CD14-positive monocyte (primary cell): ENCODE measurements at regions not wholly inside any gene's neighbourhood (a gene's known extent, or its start where the extent isn't known, plus 50 kb on each side); places are given as distances from the start of the nearest gene placed in this dataset.

Experiments
- DNase-seq, 3 donors: peaks; one replicate each; pipeline ENCODE4 v3.0.0-alpha.2; 2011 to 2022
- H2AFZ ChIP-seq: 2 replicates; pipeline ENCODE4 v1.6.0; 2012; ENCODE audit warnings: mild to moderate bottlenecking, low read depth, low read length, inconsistent platforms; ENCODE audit not compliant: insufficient read depth, poor library complexity, severe bottlenecking
- H3K27ac ChIP-seq, 2 donors: 1 replicate in 1 of 2; 2 replicates in 1 of 2; pipeline ENCODE4 v1.5.1; 2012 to 2013; ENCODE audit warnings: low read length in 2 of 2, control low read depth in 1 of 2, inconsistent platforms in 1 of 2, low read depth in 1 of 2, mild to moderate bottlenecking in 1 of 2
- H3K27me3 ChIP-seq, 2 donors: one replicate each; pipeline versions ENCODE4 v1.6.0 to v1.6.1; 2011 to 2013; ENCODE audit warnings: low read length in 2 of 2; ENCODE audit not compliant: control insufficient read depth in 2 of 2, insufficient read depth in 2 of 2
- H3K36me3 ChIP-seq, 2 donors: replicated peaks in 1 of 2; 1 replicate in 1 of 2; 2 replicates in 1 of 2; pipeline versions ENCODE4 v1.5.1 to v1.6.1; 2012 to 2013; ENCODE audit warnings: low read length in 2 of 2, control low read depth in 1 of 2, inconsistent platforms in 1 of 2, mild to moderate bottlenecking in 1 of 2; ENCODE audit not compliant: insufficient read depth in 2 of 2, control insufficient read depth in 1 of 2
- H3K4me1 ChIP-seq, 2 donors: 1 replicate in 1 of 2; 2 replicates in 1 of 2; pipeline versions ENCODE4 v1.5.1 to v1.6.1; 2012 to 2013; ENCODE audit warnings: low read length in 2 of 2, control low read depth in 1 of 2, inconsistent platforms in 1 of 2, mild to moderate bottlenecking in 1 of 2, moderate library complexity in 1 of 2; ENCODE audit not compliant: insufficient read depth in 2 of 2, control insufficient read depth in 1 of 2
- H3K4me2 ChIP-seq: replicated peaks from 2 replicates; pipeline ENCODE3; 2012; ENCODE audit warnings: low read length, moderate library complexity, mild to moderate bottlenecking; ENCODE audit not compliant: poor library complexity, severe bottlenecking; ENCODE audit errors: extremely low read depth
- H3K4me3 ChIP-seq, 3 experiments: fragments of 200-600 bp in 1 of 3; sonication (generic) in 1 of 3; replicated peaks in 1 of 3; 1 replicate in 2 of 3; 2 replicates in 1 of 3; pipeline ENCODE4 v1.5.1; 2011 to 2013; ENCODE audit warnings: low read length in 3 of 3, mild to moderate bottlenecking in 3 of 3, control low read depth in 2 of 3, low read depth in 2 of 3, inconsistent platforms in 1 of 3, moderate library complexity in 1 of 3
- H3K79me2 ChIP-seq: 2 replicates; pipeline ENCODE4 v1.6.0; 2012; ENCODE audit warnings: mild to moderate bottlenecking, control low read depth, inconsistent platforms, low read length, moderate library complexity; ENCODE audit not compliant: insufficient read depth
- H3K9ac ChIP-seq: 2 replicates; pipeline ENCODE4 v1.6.0; 2017; ENCODE audit warnings: low read length, mild to moderate bottlenecking; ENCODE audit not compliant: insufficient read depth, poor library complexity, severe bottlenecking
- H3K9me3 ChIP-seq, 2 donors: replicated peaks in 1 of 2; 1 replicate in 1 of 2; 2 replicates in 1 of 2; pipeline versions ENCODE4 v1.5.1 to v1.6.1; 2012 to 2013; ENCODE audit warnings: low read length in 2 of 2, control low read depth in 1 of 2; ENCODE audit not compliant: control insufficient read depth in 1 of 2, insufficient read depth in 1 of 2
- H4K20me1 ChIP-seq: 2 replicates; pipeline ENCODE4 v1.6.0; 2012; ENCODE audit warnings: mild to moderate bottlenecking, low read length, control low read depth, moderate library complexity; ENCODE audit not compliant: insufficient read depth
- H3K27ac Mint-ChIP-seq, 7 donors: one replicate each; pipeline ENCODE4 v1.8.0; 2020; ENCODE audit warnings: mild to moderate bottlenecking in 7 of 7, mixed read lengths in 7 of 7, moderate library complexity in 6 of 7, inconsistent platforms in 2 of 7
- H3K27me3 Mint-ChIP-seq, 3 donors: one replicate each; pipeline ENCODE4 v1.8.0; 2021 to 2022; ENCODE audit warnings: low read depth in 3 of 3, mild to moderate bottlenecking in 3 of 3, mixed read lengths in 3 of 3, moderate library complexity in 3 of 3, inconsistent platforms in 1 of 3
- H3K36me3 Mint-ChIP-seq, 2 donors: one replicate each; pipeline ENCODE4 v1.8.0; 2020; ENCODE audit warnings: mixed read lengths in 2 of 2, inconsistent platforms in 1 of 2, mild to moderate bottlenecking in 1 of 2
- H3K4me1 Mint-ChIP-seq: one replicate; pipeline ENCODE4 v1.8.0; 2020; ENCODE audit warnings: mild to moderate bottlenecking, mixed read lengths
- H3K4me3 Mint-ChIP-seq, 2 donors: one replicate each; pipeline ENCODE4 v1.8.0; 2020; ENCODE audit warnings: mild to moderate bottlenecking in 2 of 2, mixed read lengths in 2 of 2, moderate library complexity in 1 of 2
- H3K9me3 Mint-ChIP-seq, 7 donors: one replicate each; pipeline ENCODE4 v1.8.0; 2020 to 2022; ENCODE audit warnings: mixed read lengths in 7 of 7, mild to moderate bottlenecking in 6 of 7, moderate library complexity in 6 of 7, inconsistent platforms in 2 of 7
- WGBS: methylation state at CpG from one replicate; pipeline ENCODE4 v1.1.5; 2013; ENCODE audit warnings: missing lambda C conversion rate; ENCODE audit not compliant: insufficient coverage; 5-methylcytosine and 5-hydroxymethylcytosine counted together
- intact Hi-C, 2 donors: fragments of 100-400 bp; cut with micrococcal nuclease; formaldehyde crosslinking; loops; one replicate each; pipeline versions ENCODE4 v1.15.0 to v1.15.1; 2023
- TF ChIP-seq, protein P1 (sequence below): fragments of 200-600 bp; IDR thresholded peaks from one replicate; pipeline ENCODE4 v1.8.0; 2022; ENCODE audit warnings: antibody characterized with exemption, mild to moderate bottlenecking

DNA sequence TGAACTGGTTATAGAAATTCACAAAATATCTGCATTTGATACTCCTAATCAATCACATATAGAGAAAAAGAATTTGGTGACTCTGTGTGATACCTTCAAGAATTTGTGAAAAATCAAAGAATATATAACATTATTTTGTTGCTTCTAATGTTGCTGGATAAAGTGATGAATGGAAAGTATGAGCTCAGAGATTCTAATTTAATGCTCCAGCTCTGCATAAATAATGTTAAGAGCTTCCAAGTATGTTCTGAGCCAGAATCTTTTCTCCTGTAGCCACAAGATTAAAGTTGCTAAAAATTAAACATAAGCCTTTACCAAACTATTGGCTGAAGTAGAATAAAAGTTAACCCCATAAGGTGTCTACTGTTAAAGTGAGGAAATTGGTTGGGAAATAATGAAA is 294.7 kb upstream of the CT83 start:
- H3K9me3 Mint-ChIP-seq, result peaks cover 0 to 10% (median 0%) of the 10 kb centered on the region in 7 donors
- no peak overlapping the region for H3K4me3 Mint-ChIP-seq
- Histone ChIP-seq H3K4me1 (no peaks in the 10 kb centered on the region), H3K4me3 (no peak overlapping the region), H2AFZ (no peak overlapping the region), H3K27ac (no peak overlapping the region), H3K27me3 (no peaks in the 10 kb centered on the region), H4K20me1 (no peaks in the 10 kb centered on the region), H3K79me2 (no peaks in the 10 kb centered on the region), H3K4me2 (no peak overlapping the region), H3K9me3 (peaks cover 4 to 6% of the 10 kb centered on the region in 2 donors), H3K36me3 (no peaks in the 10 kb centered on the region), H3K9ac (no peak overlapping the region)
- H3K27ac Mint-ChIP-seq, result no peak overlapping the region
- TF ChIP-seq, protein P1, sequence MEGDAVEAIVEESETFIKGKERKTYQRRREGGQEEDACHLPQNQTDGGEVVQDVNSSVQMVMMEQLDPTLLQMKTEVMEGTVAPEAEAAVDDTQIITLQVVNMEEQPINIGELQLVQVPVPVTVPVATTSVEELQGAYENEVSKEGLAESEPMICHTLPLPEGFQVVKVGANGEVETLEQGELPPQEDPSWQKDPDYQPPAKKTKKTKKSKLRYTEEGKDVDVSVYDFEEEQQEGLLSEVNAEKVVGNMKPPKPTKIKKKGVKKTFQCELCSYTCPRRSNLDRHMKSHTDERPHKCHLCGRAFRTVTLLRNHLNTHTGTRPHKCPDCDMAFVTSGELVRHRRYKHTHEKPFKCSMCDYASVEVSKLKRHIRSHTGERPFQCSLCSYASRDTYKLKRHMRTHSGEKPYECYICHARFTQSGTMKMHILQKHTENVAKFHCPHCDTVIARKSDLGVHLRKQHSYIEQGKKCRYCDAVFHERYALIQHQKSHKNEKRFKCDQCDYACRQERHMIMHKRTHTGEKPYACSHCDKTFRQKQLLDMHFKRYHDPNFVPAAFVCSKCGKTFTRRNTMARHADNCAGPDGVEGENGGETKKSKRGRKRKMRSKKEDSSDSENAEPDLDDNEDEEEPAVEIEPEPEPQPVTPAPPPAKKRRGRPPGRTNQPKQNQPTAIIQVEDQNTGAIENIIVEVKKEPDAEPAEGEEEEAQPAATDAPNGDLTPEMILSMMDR, result no peak
- intact Hi-C loops, result no loop called here
- no peak for DNase-seq
- H3K36me3 Mint-ChIP-seq, result no peaks in the 10 kb centered on the region
- H3K27me3 Mint-ChIP-seq, result peaks cover 0 to 1% (median 0%) of the 10 kb centered on the region in 3 donors
- no peaks in the 10 kb centered on the region for H3K4me1 Mint-ChIP-seq

DNA sequence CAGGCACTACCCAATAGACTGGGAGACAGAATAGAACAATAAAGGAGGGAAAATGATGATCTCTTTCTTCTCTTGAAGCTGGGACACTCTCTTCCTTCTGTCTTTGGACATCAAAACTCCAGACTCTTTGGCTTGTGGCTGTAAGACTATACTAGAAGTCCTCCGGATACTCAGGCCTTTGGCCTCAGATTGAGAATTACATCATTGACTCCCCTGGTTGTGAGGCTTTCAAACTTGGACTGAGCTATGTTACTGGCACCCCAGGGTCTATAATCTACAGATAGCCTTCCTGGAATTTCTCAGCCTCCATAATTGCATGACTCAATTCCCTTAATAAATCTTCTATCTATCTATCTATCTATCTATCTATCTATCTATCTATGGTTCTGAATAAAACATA is 294.2 kb upstream of the CT83 start:
- Histone ChIP-seq H3K4me3 (no peak overlapping the region), H3K27ac (no peak overlapping the region), H2AFZ (no peak overlapping the region), H3K9me3 (peaks cover 4 to 6% of the 10 kb centered on the region in 2 donors), H3K9ac (no peak overlapping the region), H3K79me2 (no peaks in the 10 kb centered on the region), H3K27me3 (no peaks in the 10 kb centered on the region), H3K36me3 (no peaks in the 10 kb centered on the region), H3K4me1 (no peaks in the 10 kb centered on the region), H3K4me2 (no peak overlapping the region), H4K20me1 (no peaks in the 10 kb centered on the region)
- Mint-ChIP-seq H3K36me3 (no peaks in the 10 kb centered on the region), H3K27ac (no peak overlapping the region), H3K4me1 (no peaks in the 10 kb centered on the region), H3K4me3 (no peak overlapping the region), H3K9me3 (peaks cover 0 to 10% (median 0%) of the 10 kb centered on the region in 7 donors), H3K27me3 (peaks cover 0 to 1% (median 0%) of the 10 kb centered on the region in 3 donors)
- intact Hi-C loops, result no loop called here
- DNase-seq, result no peak
- TF ChIP-seq, protein P1, result no peak
- no CpG with 5 or more reads among the region's 1 CpG for WGBS
